GM12878 (cell line): ENCODE measurements at regions not wholly inside any gene's neighbourhood (a gene's known extent, or its start where the extent isn't known, plus 50 kb on each side); places are given as distances from the start of the nearest gene placed in this dataset.

ENCODE experiments used
- CHD1 ChIP-seq: IDR thresholded peaks from 2 replicates; pipeline ENCODE4 v1.6.1; 2012; ENCODE audit warnings: low read depth, low read length, improper control_type of control experiment
- IKZF2 ChIP-seq, 2 experiments: fragments of 450-650 bp; IDR thresholded peaks; 2 replicates each; pipeline ENCODE4 v1.6.1; 2017; ENCODE audit warnings: mild to moderate bottlenecking in 2 of 2, moderate library complexity in 2 of 2
- JUNB ChIP-seq: IDR thresholded peaks from 2 replicates; pipeline ENCODE4 v1.6.1; 2016; ENCODE audit warnings: antibody characterized with exemption, mild to moderate bottlenecking
- MAX ChIP-seq: IDR thresholded peaks from 2 replicates; pipeline ENCODE4 v1.6.1; 2012; ENCODE audit warnings: low read depth, low read length, improper control_type of control experiment
- MEF2A ChIP-seq: IDR thresholded peaks from 2 replicates; pipeline ENCODE4 v1.6.1; 2011; ENCODE audit warnings: low read depth, mild to moderate bottlenecking, low read length, moderate library complexity; ENCODE audit not compliant: insufficient read depth
- NKRF ChIP-seq: fragments of 450-650 bp; conservative IDR thresholded peaks from 2 replicates; pipeline ENCODE4 v1.6.1; 2017; ENCODE audit warnings: mild to moderate bottlenecking, moderate library complexity
- POLR2A ChIP-seq: IDR thresholded peaks from 2 replicates; pipeline ENCODE4 v1.6.1; 2011; ENCODE audit warnings: low read depth, mild to moderate bottlenecking, low read length
- RCOR1 ChIP-seq: conservative IDR thresholded peaks from 2 replicates; pipeline ENCODE4 v1.6.1; 2012; ENCODE audit warnings: low read depth, low read length, improper control_type of control experiment
- SMAD1 ChIP-seq: fragments of 450-650 bp; IDR thresholded peaks from 2 replicates; pipeline ENCODE4 v1.6.1; 2018; ENCODE audit warnings: mild to moderate bottlenecking, low read depth; ENCODE audit not compliant: partially characterized antibody
- TF ChIP-seq, protein P1 (sequence below), 3 experiments: IDR thresholded peaks in 2 of 3; conservative IDR thresholded peaks in 1 of 3; 2 replicates each; pipeline ENCODE4 v1.5.1; 2011; ENCODE audit warnings: low read depth in 3 of 3, low read length in 3 of 3, mild to moderate bottlenecking in 3 of 3, control low read depth in 2 of 3, moderate library complexity in 2 of 3, inconsistent platforms in 1 of 3, mixed read lengths in 1 of 3; ENCODE audit not compliant: control insufficient read depth in 2 of 3, insufficient read depth in 1 of 3; ENCODE audit errors: extremely low read depth in 1 of 3

- TF ChIP-seq POLR2A (no peak), NKRF (no peak), MEF2A (no peak), IKZF2 (IDR thresholded peaks at IDR 0.05) (no peak), RCOR1 (no peak), CHD1 (no peak), MAX (no peak), SMAD1 (no peak), JUNB (no peak)
- TF ChIP-seq, protein P1, sequence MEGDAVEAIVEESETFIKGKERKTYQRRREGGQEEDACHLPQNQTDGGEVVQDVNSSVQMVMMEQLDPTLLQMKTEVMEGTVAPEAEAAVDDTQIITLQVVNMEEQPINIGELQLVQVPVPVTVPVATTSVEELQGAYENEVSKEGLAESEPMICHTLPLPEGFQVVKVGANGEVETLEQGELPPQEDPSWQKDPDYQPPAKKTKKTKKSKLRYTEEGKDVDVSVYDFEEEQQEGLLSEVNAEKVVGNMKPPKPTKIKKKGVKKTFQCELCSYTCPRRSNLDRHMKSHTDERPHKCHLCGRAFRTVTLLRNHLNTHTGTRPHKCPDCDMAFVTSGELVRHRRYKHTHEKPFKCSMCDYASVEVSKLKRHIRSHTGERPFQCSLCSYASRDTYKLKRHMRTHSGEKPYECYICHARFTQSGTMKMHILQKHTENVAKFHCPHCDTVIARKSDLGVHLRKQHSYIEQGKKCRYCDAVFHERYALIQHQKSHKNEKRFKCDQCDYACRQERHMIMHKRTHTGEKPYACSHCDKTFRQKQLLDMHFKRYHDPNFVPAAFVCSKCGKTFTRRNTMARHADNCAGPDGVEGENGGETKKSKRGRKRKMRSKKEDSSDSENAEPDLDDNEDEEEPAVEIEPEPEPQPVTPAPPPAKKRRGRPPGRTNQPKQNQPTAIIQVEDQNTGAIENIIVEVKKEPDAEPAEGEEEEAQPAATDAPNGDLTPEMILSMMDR (IDR thresholded peaks at IDR 0.05 in 2 of 3, conservative IDR thresholded peaks at IDR 0.05 in 1 of 3; ENCODE audit: control insufficient read depth in 2 of 3, extremely low read depth in 1 of 3, insufficient read depth in 1 of 3, low read depth in 3 of 3, low read length in 3 of 3) = no peak
These were observed 550.0 kb upstream of the DIPK2B start for GRCh38 chrX:45750639-45751038.
